Keratinocyte (primary cell): ENCODE measurements at regions not wholly inside any gene's neighbourhood (a gene's known extent, or its start where the extent isn't known, plus 50 kb on each side); places are given as distances from the start of the nearest gene placed in this dataset.

ENCODE experiments used
- DNase-seq: peaks from one replicate; pipeline ENCODE4 v3.0.0-alpha.2; 2011; ENCODE audit warnings: low read depth, missing footprints, low spot score
- FAIRE-seq: peaks from 2 replicates; lab custom pipeline; 2011; peaks lifted over from hg19 to GRCh38; lab: Jason Lieb, UNC
- H2AFZ ChIP-seq: 2 replicates; pipeline ENCODE4 v1.6.0; 2012; ENCODE audit warnings: low read length, control low read depth, inconsistent platforms; ENCODE audit not compliant: control insufficient read depth
- H3K27ac ChIP-seq: 2 replicates; pipeline ENCODE4 v1.5.1; 2011; ENCODE audit warnings: low read length; ENCODE audit not compliant: control insufficient read depth, insufficient read depth
- H3K27me3 ChIP-seq: 3 replicates; pipeline ENCODE4 v1.6.0; 2011; ENCODE audit warnings: low read length; ENCODE audit not compliant: control insufficient read depth, insufficient read depth; ENCODE audit errors: extremely low read depth
- H3K36me3 ChIP-seq, 2 experiments: 2 replicates in 1 of 2; 3 replicates in 1 of 2; pipeline ENCODE4 v1.5.1; 2011; ENCODE audit warnings: low read length in 2 of 2, mild to moderate bottlenecking in 1 of 2; ENCODE audit not compliant: control insufficient read depth in 2 of 2, insufficient read depth in 2 of 2; ENCODE audit errors: extremely low read depth in 1 of 2
- H3K4me1 ChIP-seq: 3 replicates; pipeline ENCODE4 v1.5.1; 2011; ENCODE audit warnings: low read length; ENCODE audit not compliant: control insufficient read depth, insufficient read depth; ENCODE audit errors: extremely low read depth
- H3K4me2 ChIP-seq: 3 replicates; pipeline ENCODE4 v1.6.0; 2011; ENCODE audit warnings: low read depth, low read length; ENCODE audit not compliant: control insufficient read depth, insufficient read depth; ENCODE audit errors: extremely low read depth
- H3K4me3 ChIP-seq, 3 experiments: fragments of 200-600 bp in 1 of 3; sonication (generic) in 1 of 3; 2 replicates in 2 of 3; 3 replicates in 1 of 3; pipeline ENCODE4 v1.5.1; 2011 to 2016; ENCODE audit warnings: low read length in 3 of 3, mild to moderate bottlenecking in 3 of 3, control low read depth in 2 of 3, inconsistent platforms in 1 of 3, low read depth in 1 of 3, mixed read lengths in 1 of 3, mixed run types in 1 of 3, moderate library complexity in 1 of 3; ENCODE audit not compliant: control insufficient read depth in 2 of 3, insufficient read depth in 2 of 3; ENCODE audit errors: extremely low read depth in 1 of 3
- H3K79me2 ChIP-seq: 2 replicates; pipeline ENCODE4 v1.6.0; 2012; ENCODE audit warnings: low read length; ENCODE audit not compliant: control insufficient read depth, insufficient read depth
- H3K9ac ChIP-seq: 3 replicates; pipeline ENCODE4 v1.6.0; 2011; ENCODE audit warnings: low read length; ENCODE audit not compliant: control insufficient read depth, insufficient read depth; ENCODE audit errors: extremely low read depth
- H3K9me1 ChIP-seq: 3 replicates; pipeline ENCODE4 v1.6.0; 2011; ENCODE audit warnings: low read length; ENCODE audit not compliant: control insufficient read depth, insufficient read depth; ENCODE audit errors: extremely low read depth
- H3K9me3 ChIP-seq: 2 replicates; pipeline ENCODE4 v1.5.1; 2012; ENCODE audit warnings: low read depth, low read length; ENCODE audit not compliant: control insufficient read depth
- H4K20me1 ChIP-seq: 3 replicates; pipeline ENCODE4 v1.6.0; 2011; ENCODE audit warnings: low read length; ENCODE audit not compliant: control insufficient read depth, insufficient read depth; ENCODE audit errors: extremely low read depth
- EZH2 ChIP-seq: IDR thresholded peaks from one replicate; pipeline ENCODE4 v1.6.1; 2012; ENCODE audit warnings: inconsistent platforms, mild to moderate bottlenecking, low read length, moderate library complexity
- dilution Hi-C: fragments of 300-500 bp; cut with MboI; formaldehyde crosslinking; loops from one replicate; pipeline ENCODE4 v1.7.0; 2020; ENCODE audit warnings: low sequenced_read_pairs; ENCODE audit not compliant: extremely low pct_ligation_motif_present
- TF ChIP-seq, protein P1 (sequence below), 3 experiments: IDR thresholded peaks in 1 of 3; conservative IDR thresholded peaks in 1 of 3; optimal IDR thresholded peaks in 1 of 3; 2 replicates in 2 of 3; 3 replicates in 1 of 3; pipeline versions ENCODE3 to v1.5.1; 2011; ENCODE audit warnings: low read length in 3 of 3, mild to moderate bottlenecking in 3 of 3, moderate library complexity in 2 of 3, control low read depth in 1 of 3, inconsistent platforms in 1 of 3; ENCODE audit not compliant: insufficient read depth in 2 of 3; ENCODE audit errors: extremely low read depth in 1 of 3

DNA sequence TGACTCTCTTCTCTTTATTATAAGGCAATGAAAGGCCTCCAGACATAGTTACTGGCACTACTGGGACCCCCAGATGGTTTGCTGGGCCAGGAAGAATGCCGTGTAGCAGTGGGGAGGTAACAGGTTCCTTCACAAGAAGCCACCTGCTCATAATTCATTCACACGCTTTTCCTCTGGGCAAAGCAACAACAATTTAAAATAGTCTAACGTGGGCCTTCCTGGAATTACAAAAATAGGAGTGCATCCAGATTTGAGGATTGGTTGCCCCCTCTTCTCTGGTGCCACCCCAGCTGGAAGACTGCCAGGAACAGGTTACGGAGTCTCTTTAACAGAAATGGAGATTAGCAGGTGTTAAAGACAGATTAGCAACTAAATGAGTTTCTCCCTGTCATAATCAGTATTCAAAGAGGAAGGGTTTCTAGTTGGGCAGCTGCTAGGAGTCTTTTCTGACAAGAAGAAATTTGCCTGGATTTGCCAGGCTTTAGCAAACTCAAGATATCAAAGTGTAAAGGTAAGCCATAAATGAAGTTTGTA is 409.6 kb downstream of the NPIPA8 start:
- FAIRE-seq, result no peak
- Histone ChIP-seq H3K36me3 (no peaks in the 10 kb centered on the region), H2AFZ (no peak overlapping the region), H3K9me3 (no peaks in the 10 kb centered on the region), H3K9ac (no peak overlapping the region), H3K9me1 (no peaks in the 10 kb centered on the region), H3K27ac (no peak overlapping the region), H3K27me3 (no peaks in the 10 kb centered on the region), H3K4me3 (no peak overlapping the region), H3K4me1 (no peaks in the 10 kb centered on the region), H3K79me2 (no peaks in the 10 kb centered on the region), H4K20me1 (no peaks in the 10 kb centered on the region), H3K4me2 (no peak overlapping the region)
- dilution Hi-C loops, result no loop called here
- TF ChIP-seq, protein P1, sequence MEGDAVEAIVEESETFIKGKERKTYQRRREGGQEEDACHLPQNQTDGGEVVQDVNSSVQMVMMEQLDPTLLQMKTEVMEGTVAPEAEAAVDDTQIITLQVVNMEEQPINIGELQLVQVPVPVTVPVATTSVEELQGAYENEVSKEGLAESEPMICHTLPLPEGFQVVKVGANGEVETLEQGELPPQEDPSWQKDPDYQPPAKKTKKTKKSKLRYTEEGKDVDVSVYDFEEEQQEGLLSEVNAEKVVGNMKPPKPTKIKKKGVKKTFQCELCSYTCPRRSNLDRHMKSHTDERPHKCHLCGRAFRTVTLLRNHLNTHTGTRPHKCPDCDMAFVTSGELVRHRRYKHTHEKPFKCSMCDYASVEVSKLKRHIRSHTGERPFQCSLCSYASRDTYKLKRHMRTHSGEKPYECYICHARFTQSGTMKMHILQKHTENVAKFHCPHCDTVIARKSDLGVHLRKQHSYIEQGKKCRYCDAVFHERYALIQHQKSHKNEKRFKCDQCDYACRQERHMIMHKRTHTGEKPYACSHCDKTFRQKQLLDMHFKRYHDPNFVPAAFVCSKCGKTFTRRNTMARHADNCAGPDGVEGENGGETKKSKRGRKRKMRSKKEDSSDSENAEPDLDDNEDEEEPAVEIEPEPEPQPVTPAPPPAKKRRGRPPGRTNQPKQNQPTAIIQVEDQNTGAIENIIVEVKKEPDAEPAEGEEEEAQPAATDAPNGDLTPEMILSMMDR (optimal IDR thresholded peaks at IDR 0.05 in 1 of 3, IDR thresholded peaks at IDR 0.05 in 1 of 3, conservative IDR thresholded peaks at IDR 0.05 in 1 of 3; ENCODE audit: extremely low read depth in 1 of 3, insufficient read depth in 2 of 3, low read length in 3 of 3), result no peak
- no peak for TF ChIP-seq EZH2
- no peak for DNase-seq

DNA sequence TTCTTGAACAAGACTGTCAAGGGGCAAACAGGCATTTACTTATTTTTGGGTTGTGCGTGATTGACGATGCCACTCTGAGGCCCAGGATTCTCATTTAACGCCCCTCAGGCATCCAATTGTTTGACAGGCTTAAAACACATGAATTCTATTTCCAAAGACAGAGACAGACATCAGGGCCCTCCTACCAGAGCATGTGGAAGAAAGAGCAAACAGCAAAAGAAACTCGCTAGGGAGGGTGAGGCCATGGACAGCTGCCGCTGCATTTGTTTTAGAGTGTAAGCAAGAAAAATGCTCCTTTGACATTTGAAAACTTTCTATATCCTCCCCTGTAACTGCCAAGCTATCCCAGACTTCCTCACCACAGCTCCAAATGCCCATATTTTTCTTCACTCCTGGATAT is 410.1 kb downstream of the NPIPA8 start:
- DNase-seq (no peak), FAIRE-seq (no peak)
- Histone ChIP-seq H3K36me3 (no peaks in the 10 kb centered on the region), H3K27ac (no peak overlapping the region), H3K9me1 (no peaks in the 10 kb centered on the region), H3K4me1 (no peaks in the 10 kb centered on the region), H3K9me3 (no peaks in the 10 kb centered on the region), H4K20me1 (no peaks in the 10 kb centered on the region), H3K4me3 (no peak overlapping the region), H3K4me2 (no peak overlapping the region), H2AFZ (no peak overlapping the region), H3K79me2 (no peaks in the 10 kb centered on the region), H3K27me3 (no peaks in the 10 kb centered on the region), H3K9ac (no peak overlapping the region)
- dilution Hi-C loops, result no loop called here
- no peak for TF ChIP-seq EZH2
- TF ChIP-seq, protein P1 (optimal IDR thresholded peaks at IDR 0.05 in 1 of 3, IDR thresholded peaks at IDR 0.05 in 1 of 3, conservative IDR thresholded peaks at IDR 0.05 in 1 of 3; ENCODE audit: extremely low read depth in 1 of 3, insufficient read depth in 2 of 3, low read length in 3 of 3), result no peak
